ENCODE measurements at regions not wholly inside any gene's neighbourhood (a gene's known extent, or its start where the extent isn't known, plus 50 kb on each side); places are given as distances from the start of the nearest gene placed in this dataset.

DNA sequence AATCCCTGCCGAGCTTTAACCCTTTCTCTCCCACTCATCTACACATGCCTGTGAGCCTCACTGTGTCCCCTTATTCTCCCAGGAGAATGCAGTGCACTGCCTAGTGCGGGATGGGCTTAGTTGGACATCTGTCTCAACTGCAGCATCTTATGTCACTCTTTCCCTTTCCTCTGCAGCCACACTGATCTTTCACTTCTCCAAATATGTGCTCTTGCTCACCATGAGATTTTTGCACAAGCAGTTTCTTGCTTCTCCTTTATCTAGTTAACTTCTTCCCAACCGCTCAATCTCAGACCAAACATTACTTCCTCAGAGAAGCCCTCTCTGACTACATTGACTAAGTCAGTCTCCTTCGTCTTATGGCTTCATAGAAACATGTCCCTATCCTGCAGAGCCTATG lies 292.3 kb downstream of the KBTBD8 start:
- Histone ChIP-seq H3K27ac (ENCODE audit: low read depth, low read length) (no peak overlapping the region), H3K4me3 (ENCODE audit: insufficient read depth, low read length) (no peak overlapping the region), H2AFZ (ENCODE audit: low read length) (no peak overlapping the region), H3K36me3 (ENCODE audit: insufficient read depth, low read length) (no peaks in the 10 kb centered on the region), H4K20me1 (ENCODE audit: insufficient read depth, low read length) (no peaks in the 10 kb centered on the region), H3K4me2 (ENCODE audit: insufficient read depth, low read length) (no peak overlapping the region), H3K27me3 (ENCODE audit: insufficient read depth, low read length) (no peaks in the 10 kb centered on the region), H3K79me2 (ENCODE audit: insufficient read depth, low read length) (no peaks in the 10 kb centered on the region), H3K9me3 (ENCODE audit: low read depth, low read length) (no peaks in the 10 kb centered on the region), H3K4me1 (ENCODE audit: insufficient read depth, low read length) (no peaks in the 10 kb centered on the region)
- no peak for DNase-seq (ENCODE audit: insufficient read length, low spot score, missing footprints)
- TF ChIP-seq, protein P1, sequence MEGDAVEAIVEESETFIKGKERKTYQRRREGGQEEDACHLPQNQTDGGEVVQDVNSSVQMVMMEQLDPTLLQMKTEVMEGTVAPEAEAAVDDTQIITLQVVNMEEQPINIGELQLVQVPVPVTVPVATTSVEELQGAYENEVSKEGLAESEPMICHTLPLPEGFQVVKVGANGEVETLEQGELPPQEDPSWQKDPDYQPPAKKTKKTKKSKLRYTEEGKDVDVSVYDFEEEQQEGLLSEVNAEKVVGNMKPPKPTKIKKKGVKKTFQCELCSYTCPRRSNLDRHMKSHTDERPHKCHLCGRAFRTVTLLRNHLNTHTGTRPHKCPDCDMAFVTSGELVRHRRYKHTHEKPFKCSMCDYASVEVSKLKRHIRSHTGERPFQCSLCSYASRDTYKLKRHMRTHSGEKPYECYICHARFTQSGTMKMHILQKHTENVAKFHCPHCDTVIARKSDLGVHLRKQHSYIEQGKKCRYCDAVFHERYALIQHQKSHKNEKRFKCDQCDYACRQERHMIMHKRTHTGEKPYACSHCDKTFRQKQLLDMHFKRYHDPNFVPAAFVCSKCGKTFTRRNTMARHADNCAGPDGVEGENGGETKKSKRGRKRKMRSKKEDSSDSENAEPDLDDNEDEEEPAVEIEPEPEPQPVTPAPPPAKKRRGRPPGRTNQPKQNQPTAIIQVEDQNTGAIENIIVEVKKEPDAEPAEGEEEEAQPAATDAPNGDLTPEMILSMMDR (IDR thresholded peaks at IDR 0.05; ENCODE audit: extremely low read depth, low read depth, low read length), result no peak

- Histone ChIP-seq H3K27me3 (ENCODE audit: insufficient read depth, low read length) (no peaks in the 10 kb centered on the region), H4K20me1 (ENCODE audit: insufficient read depth, low read length) (no peaks in the 10 kb centered on the region), H2AFZ (ENCODE audit: low read length) (no peak overlapping the region), H3K4me2 (ENCODE audit: insufficient read depth, low read length) (no peak overlapping the region), H3K4me1 (ENCODE audit: insufficient read depth, low read length) (no peaks in the 10 kb centered on the region), H3K9me3 (ENCODE audit: low read depth, low read length) (no peaks in the 10 kb centered on the region), H3K79me2 (ENCODE audit: insufficient read depth, low read length) (no peaks in the 10 kb centered on the region), H3K4me3 (ENCODE audit: insufficient read depth, low read length) (no peak overlapping the region), H3K36me3 (ENCODE audit: insufficient read depth, low read length) (no peaks in the 10 kb centered on the region), H3K27ac (ENCODE audit: low read depth, low read length) (no peak overlapping the region)
- no peak for DNase-seq (ENCODE audit: insufficient read length, low spot score, missing footprints)
- TF ChIP-seq, protein P1 (IDR thresholded peaks at IDR 0.05; ENCODE audit: extremely low read depth, low read depth, low read length), result no peak
These were observed 293.5 kb downstream of the KBTBD8 start for GRCh38 chr3:67291287-67292252.

DNA sequence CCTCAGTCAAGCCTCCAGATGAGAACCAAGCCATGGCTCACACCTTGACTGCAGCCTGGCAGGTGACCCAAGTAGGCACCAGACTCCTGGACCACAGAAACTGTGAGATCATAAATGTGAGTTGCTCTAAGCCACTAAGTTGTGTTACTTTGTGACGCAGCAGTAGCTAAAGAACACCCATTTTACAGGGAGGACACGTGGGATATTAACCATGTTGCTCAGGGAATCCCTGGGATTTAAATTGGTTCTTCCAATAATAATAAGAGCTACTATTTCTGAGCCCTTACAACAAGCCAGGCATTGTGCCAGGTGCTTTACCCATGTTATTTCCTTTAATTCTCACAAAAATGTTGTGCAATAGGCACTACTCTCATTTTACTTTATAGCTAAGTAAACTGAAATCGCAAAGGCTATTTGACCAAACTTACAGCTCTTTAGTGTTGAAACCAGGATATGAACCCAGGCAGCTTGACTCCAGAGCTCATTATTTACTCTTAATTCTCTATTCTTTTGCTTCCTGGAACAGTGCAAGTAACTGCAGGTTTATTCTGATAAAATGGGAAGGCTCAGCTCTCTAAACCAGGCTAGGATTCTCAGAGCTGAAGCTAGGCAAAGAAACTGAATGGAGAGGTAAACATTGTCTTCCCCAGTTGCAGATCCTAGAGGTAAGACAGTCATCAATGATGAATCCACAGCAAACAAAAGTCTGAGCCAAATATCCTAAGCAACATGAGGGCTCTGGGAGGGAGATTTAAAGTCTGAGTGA lies 294.4 kb downstream of the KBTBD8 start:
- Histone ChIP-seq H4K20me1 (ENCODE audit: insufficient read depth, low read length) (no peaks in the 10 kb centered on the region), H3K4me2 (ENCODE audit: insufficient read depth, low read length) (no peak overlapping the region), H3K79me2 (ENCODE audit: insufficient read depth, low read length) (no peaks in the 10 kb centered on the region), H3K4me1 (ENCODE audit: insufficient read depth, low read length) (no peaks in the 10 kb centered on the region), H3K36me3 (ENCODE audit: insufficient read depth, low read length) (no peaks in the 10 kb centered on the region), H3K27ac (ENCODE audit: low read depth, low read length) (no peak overlapping the region), H3K9me3 (ENCODE audit: low read depth, low read length) (no peaks in the 10 kb centered on the region), H3K27me3 (ENCODE audit: insufficient read depth, low read length) (no peaks in the 10 kb centered on the region), H3K4me3 (ENCODE audit: insufficient read depth, low read length) (no peak overlapping the region), H2AFZ (ENCODE audit: low read length) (no peak overlapping the region)
- TF ChIP-seq, protein P1 (IDR thresholded peaks at IDR 0.05; ENCODE audit: extremely low read depth, low read depth, low read length), result no peak
- DNase-seq (ENCODE audit: insufficient read length, low spot score, missing footprints), result no peak

DNA sequence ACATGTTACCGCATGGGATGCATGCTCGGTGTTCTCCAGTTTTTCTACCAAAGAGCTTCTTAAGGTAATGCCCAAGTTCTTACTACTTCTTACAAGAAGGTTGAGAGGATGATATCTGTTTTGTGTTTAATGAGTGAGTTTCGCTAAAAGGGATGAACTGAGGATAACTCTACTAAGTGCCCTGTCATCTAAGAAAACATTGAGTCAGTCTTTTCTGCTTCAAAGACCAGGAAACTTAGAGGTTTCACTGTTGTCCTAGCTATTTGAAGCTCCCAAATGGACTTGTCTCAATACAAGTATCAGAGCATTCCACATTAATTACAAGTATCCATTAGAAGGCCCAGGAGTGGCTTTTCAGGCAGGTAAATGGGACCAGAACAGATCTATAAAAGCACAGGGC lies 296.2 kb downstream of the KBTBD8 start:
- Histone ChIP-seq H3K4me2 (ENCODE audit: insufficient read depth, low read length) (no peak overlapping the region), H3K27ac (ENCODE audit: low read depth, low read length) (no peak overlapping the region), H3K9me3 (ENCODE audit: low read depth, low read length) (no peaks in the 10 kb centered on the region), H3K27me3 (ENCODE audit: insufficient read depth, low read length) (no peaks in the 10 kb centered on the region), H3K79me2 (ENCODE audit: insufficient read depth, low read length) (no peaks in the 10 kb centered on the region), H4K20me1 (ENCODE audit: insufficient read depth, low read length) (no peaks in the 10 kb centered on the region), H3K4me1 (ENCODE audit: insufficient read depth, low read length) (no peaks in the 10 kb centered on the region), H3K36me3 (ENCODE audit: insufficient read depth, low read length) (no peaks in the 10 kb centered on the region), H2AFZ (ENCODE audit: low read length) (no peak overlapping the region), H3K4me3 (ENCODE audit: insufficient read depth, low read length) (no peak overlapping the region)
- DNase-seq (ENCODE audit: insufficient read length, low spot score, missing footprints), result no peak
- TF ChIP-seq, protein P1 (IDR thresholded peaks at IDR 0.05; ENCODE audit: extremely low read depth, low read depth, low read length), result no peak
